Activated naive CD8-positive, alpha-beta T cell treated with anti-CD3 and anti-CD28 coated beads, Interleukin-2, amount 50 U/mL, for 24 hours (primary cell): ENCODE measurements at regions not wholly inside any gene's neighbourhood (a gene's known extent, or its start where the extent isn't known, plus 50 kb on each side); places are given as distances from the start of the nearest gene placed in this dataset.

Experiments
- ATAC-seq: fragments of 150-1000 bp; cut with Tn5 transposase; one replicate; pipeline ENCODE4 v1.10.0; 2021
- DNase-seq: peaks from one replicate; pipeline ENCODE4 v3.0.0; 2021
- H3K27ac Mint-ChIP-seq: one replicate; pipeline ENCODE4 v1.8.0; 2021; ENCODE audit warnings: mild to moderate bottlenecking, mixed read lengths
- H3K27me3 Mint-ChIP-seq: one replicate; pipeline ENCODE4 v1.8.0; 2021; ENCODE audit warnings: mixed read lengths
- H3K36me3 Mint-ChIP-seq: one replicate; pipeline ENCODE4 v1.8.0; 2021; ENCODE audit warnings: low read depth, mixed read lengths
- H3K4me1 Mint-ChIP-seq: one replicate; pipeline ENCODE4 v1.8.0; 2021; ENCODE audit warnings: mixed read lengths
- H3K4me3 Mint-ChIP-seq: one replicate; pipeline ENCODE4 v1.8.0; 2021; ENCODE audit warnings: mild to moderate bottlenecking, moderate library complexity, mixed read lengths
- H3K9me3 Mint-ChIP-seq: one replicate; pipeline ENCODE4 v1.8.0; 2021; ENCODE audit warnings: mixed read lengths

DNA sequence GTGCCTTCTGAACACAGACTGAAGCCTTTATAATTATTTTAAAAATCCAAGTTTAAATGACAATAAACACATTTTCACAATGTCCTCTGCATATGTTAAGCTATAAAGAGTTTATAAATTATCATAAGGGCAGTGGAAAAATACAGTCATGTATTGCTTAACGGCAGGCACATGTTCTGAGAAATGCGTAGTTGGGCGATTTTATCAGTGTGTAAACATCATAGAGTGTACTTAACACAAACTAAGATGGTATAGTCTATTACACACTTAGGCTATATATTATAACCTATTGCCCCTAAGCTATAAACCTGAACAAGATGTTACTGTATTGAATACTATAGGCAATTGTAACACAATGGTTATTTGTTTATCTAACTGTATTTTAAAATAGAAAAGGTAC is 254.7 kb downstream of the GABRG1 start:
- peaks cover 12% of the 10 kb centered on the region for H3K9me3 Mint-ChIP-seq
- H3K4me1 Mint-ChIP-seq: no peaks in the 10 kb centered on the region
- no peak overlapping the region for H3K27ac Mint-ChIP-seq
- ATAC-seq (no peak), DNase-seq (no peak)
- H3K36me3 Mint-ChIP-seq: no peaks in the 10 kb centered on the region
- H3K27me3 Mint-ChIP-seq: no peaks in the 10 kb centered on the region
- no peak overlapping the region for H3K4me3 Mint-ChIP-seq

DNA sequence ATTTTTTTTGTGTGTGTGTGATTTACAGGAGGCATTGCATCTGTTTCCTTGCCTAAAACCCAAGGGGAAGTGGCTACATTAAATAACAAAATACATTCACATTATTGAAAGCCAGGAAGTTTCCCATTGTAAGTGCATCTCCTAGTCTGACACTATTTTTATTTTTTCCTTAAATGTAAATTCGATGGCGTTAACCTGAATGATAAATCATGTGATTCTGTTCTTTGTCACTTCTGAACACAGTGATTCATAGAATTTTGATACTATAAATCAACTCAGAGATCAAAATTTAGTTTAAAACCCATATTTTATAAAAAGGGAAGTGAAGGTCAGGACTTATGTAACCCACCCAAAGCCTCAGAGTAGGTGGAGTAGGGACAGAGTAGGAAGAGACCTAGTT is 258.1 kb downstream of the GABRG1 start:
- DNase-seq: no peak
- H3K27me3 Mint-ChIP-seq: no peaks in the 10 kb centered on the region
- no peak overlapping the region for H3K27ac Mint-ChIP-seq
- no peak overlapping the region for H3K4me3 Mint-ChIP-seq
- no peaks in the 10 kb centered on the region for H3K4me1 Mint-ChIP-seq
- ATAC-seq: no peak
- H3K9me3 Mint-ChIP-seq: peaks cover 19% of the 10 kb centered on the region
- H3K36me3 Mint-ChIP-seq: no peaks in the 10 kb centered on the region

DNA sequence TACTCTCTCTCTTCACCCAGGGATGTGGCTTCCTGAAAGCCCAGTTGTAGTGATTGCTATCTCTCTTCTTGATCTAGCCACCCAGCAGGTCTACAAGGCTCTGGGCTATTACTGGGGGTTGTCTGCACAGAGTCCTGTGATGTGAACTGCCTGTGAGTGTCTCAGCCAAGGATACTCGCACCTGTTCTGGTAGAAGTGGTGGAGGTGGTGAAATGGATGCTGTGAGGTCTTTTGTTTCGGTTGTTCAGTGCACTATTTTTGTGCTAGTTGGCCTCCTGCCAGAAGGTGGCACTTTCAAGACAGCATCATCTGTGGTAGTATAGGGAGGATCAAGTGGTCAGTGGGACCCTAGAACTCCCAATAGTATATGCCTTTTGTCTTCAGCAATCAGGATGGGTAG is 268.0 kb downstream of the GABRG1 start:
- H3K27ac Mint-ChIP-seq: no peak overlapping the region
- no peaks in the 10 kb centered on the region for H3K36me3 Mint-ChIP-seq
- H3K4me1 Mint-ChIP-seq: no peaks in the 10 kb centered on the region
- DNase-seq (no peak), ATAC-seq (no peak)
- H3K4me3 Mint-ChIP-seq: no peak overlapping the region
- no peaks in the 10 kb centered on the region for H3K27me3 Mint-ChIP-seq
- H3K9me3 Mint-ChIP-seq: peaks cover 16% of the 10 kb centered on the region

DNA sequence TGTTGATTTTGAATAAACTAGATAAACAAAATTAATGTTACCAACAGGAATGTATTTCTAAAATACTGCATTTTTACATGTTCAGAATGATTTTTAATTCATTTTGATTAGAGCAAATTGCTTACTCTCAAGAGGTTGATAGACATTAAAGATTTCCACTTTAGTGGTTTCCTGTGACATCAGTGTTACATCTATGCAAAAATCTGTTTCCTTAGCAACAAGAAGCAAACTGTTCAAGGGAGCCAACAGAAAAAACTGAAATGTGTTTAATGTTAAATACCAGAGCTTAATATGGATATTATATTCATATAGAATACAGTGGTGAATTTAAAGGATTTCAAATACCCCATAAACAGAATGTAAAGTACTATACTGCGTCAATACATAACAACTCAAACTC is 277.8 kb downstream of the GABRG1 start:
- Mint-ChIP-seq H3K4me1 (no peaks in the 10 kb centered on the region), H3K9me3 (peaks cover 4% of the 10 kb centered on the region), H3K4me3 (no peak overlapping the region), H3K36me3 (no peaks in the 10 kb centered on the region), H3K27me3 (no peaks in the 10 kb centered on the region), H3K27ac (no peak overlapping the region)
- ATAC-seq (no peak), DNase-seq (no peak)

DNA sequence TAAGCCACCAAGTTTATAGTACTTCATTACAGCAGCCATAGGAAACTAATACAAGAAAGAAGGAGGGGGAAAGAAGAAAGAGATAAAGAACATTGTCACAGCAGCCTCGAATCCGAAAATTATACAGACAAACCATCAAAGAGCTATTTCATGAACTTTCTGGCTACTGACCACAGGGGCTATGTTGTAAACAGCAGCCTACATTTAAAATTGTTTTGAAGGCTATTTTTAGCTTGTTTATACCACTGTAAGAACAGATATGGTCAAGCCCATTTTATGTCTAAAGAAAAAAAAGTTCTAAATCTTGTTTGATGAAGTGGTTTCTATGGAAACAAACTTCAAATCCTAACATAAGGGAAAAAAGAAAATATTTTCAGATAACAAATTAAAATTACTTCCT is 282.1 kb downstream of the GABRG1 start:
- ATAC-seq (no peak), DNase-seq (no peak)
- no peaks in the 10 kb centered on the region for H3K9me3 Mint-ChIP-seq
- no peak overlapping the region for H3K27ac Mint-ChIP-seq
- H3K27me3 Mint-ChIP-seq: no peaks in the 10 kb centered on the region
- no peaks in the 10 kb centered on the region for H3K4me1 Mint-ChIP-seq
- no peaks in the 10 kb centered on the region for H3K36me3 Mint-ChIP-seq
- H3K4me3 Mint-ChIP-seq: no peak overlapping the region

DNA sequence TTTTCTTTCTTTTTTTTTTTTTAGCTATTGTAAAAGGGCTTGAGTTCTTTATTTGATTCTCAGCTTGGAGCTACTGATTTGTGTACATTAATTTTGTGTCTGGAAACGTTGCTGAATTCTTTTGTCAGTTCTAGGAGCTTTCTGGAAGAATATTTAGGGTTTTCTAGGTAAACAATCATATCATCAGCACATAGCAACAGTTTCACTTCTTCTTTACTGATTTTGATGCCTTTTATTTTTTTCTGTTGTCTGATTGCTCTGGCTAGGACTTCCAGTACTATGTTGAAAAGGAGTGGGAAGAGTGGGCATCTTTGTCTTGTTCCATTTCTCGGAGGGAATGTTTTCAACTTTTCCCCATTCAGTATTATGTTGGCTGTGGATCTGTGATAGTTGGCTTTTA is 292.2 kb downstream of the GABRG1 start:
- Mint-ChIP-seq H3K4me1 (no peaks in the 10 kb centered on the region), H3K27ac (no peak overlapping the region), H3K27me3 (no peaks in the 10 kb centered on the region), H3K9me3 (peaks cover 22% of the 10 kb centered on the region), H3K4me3 (no peak overlapping the region), H3K36me3 (no peaks in the 10 kb centered on the region)
- DNase-seq: no peak
- ATAC-seq: no peak

DNA sequence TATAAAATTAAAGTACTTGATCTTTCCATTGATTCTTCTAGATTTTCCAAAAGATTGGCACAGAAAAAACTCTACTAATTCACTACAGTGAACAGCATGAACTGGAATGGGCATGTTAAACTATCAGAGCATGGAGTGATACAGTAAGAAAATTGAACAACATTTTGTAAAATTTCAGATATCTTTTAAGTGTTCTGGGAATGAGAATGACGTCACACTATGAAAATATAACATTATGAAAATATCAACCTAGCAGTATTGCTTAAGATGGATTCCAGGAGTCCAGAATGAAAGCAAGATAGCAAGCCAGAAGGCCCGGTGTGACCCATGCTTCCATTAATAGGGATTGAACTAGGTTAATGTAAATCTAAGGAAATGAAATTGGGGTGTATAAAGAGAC is 319.9 kb downstream of the GABRG1 start:
- ATAC-seq (no peak), DNase-seq (no peak)
- Mint-ChIP-seq H3K27ac (no peak overlapping the region), H3K4me1 (no peaks in the 10 kb centered on the region), H3K36me3 (no peaks in the 10 kb centered on the region), H3K4me3 (no peak overlapping the region), H3K9me3 (no peaks in the 10 kb centered on the region), H3K27me3 (no peaks in the 10 kb centered on the region)

DNA sequence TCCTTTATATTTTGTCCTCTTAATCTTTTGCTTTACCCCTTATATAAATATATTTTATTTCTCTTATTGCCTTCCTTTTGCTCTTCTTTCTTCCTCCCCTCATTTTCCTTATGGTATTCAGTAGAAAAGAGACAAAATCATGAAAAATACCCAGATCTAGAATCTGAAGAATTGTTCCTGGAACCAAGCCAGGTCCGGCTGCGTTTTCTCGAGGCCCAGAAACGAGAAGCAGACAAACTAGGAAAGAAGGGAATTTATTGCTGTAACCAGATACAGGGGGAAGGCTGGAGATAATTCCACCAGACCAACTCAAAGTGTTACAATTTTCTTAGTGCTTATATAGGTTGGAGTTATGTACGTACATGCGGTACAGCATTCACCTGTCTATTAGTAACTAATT is 328.7 kb downstream of the GABRG1 start:
- H3K36me3 Mint-ChIP-seq: no peaks in the 10 kb centered on the region

DNA sequence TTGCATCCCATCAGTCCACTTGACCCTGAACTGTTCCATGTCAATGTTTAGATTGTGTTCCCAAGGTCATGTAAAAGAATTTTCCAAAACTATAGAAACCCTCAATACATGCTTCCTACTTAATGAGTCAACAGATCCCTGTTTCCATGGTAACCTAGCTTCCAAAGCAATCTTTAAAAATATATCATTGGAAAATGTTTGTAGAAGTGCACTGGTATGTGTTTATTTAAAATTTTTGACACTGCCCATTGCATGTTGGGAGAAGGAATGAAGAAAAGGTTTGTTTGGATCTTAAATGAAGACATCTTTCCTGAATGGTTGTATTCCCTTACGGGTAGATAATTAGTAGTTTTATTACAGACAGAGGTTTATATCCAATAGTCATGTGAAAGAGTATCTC is 345.3 kb downstream of the GABRG1 start:
- no peaks in the 10 kb centered on the region for H3K4me1 Mint-ChIP-seq
- no peak overlapping the region for H3K4me3 Mint-ChIP-seq
- no peaks in the 10 kb centered on the region for H3K36me3 Mint-ChIP-seq
- H3K27ac Mint-ChIP-seq: no peak overlapping the region
- H3K27me3 Mint-ChIP-seq: no peaks in the 10 kb centered on the region
- H3K9me3 Mint-ChIP-seq: peaks cover 12% of the 10 kb centered on the region
- ATAC-seq (no peak), DNase-seq (no peak)

More for the DNA sequence above, 328.7 kb downstream of the GABRG1 start:
- ATAC-seq: no peak
- Mint-ChIP-seq H3K4me3 (no peak overlapping the region), H3K9me3 (peaks cover 9% of the 10 kb centered on the region), H3K27me3 (no peaks in the 10 kb centered on the region), H3K27ac (no peak overlapping the region), H3K4me1 (no peaks in the 10 kb centered on the region)
- DNase-seq: no peak

DNA sequence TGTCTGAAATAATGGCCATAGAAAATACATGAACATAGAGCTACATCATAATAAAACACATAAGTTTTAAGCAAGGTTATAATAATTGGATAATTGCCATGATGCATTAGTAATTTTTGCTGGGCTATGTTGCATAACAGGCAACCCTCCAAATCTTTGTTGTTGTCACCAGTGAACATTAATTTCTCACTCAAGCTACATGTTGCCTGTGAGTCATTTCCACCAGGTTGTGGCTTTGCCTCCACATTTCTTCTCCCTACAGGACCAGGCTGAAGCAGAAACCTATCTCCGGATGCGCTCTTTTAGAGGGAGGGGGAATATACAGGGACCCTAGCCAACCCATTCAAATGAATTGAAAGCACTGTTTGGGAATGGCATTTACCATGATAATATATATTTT is 347.7 kb downstream of the GABRG1 start:
- H3K27ac Mint-ChIP-seq: no peak overlapping the region
- no peak overlapping the region for H3K4me3 Mint-ChIP-seq
- ATAC-seq: no peak
- H3K9me3 Mint-ChIP-seq: peaks cover 12% of the 10 kb centered on the region
- no peaks in the 10 kb centered on the region for H3K36me3 Mint-ChIP-seq
- no peak for DNase-seq
- H3K4me1 Mint-ChIP-seq: no peaks in the 10 kb centered on the region
- H3K27me3 Mint-ChIP-seq: no peaks in the 10 kb centered on the region

DNA sequence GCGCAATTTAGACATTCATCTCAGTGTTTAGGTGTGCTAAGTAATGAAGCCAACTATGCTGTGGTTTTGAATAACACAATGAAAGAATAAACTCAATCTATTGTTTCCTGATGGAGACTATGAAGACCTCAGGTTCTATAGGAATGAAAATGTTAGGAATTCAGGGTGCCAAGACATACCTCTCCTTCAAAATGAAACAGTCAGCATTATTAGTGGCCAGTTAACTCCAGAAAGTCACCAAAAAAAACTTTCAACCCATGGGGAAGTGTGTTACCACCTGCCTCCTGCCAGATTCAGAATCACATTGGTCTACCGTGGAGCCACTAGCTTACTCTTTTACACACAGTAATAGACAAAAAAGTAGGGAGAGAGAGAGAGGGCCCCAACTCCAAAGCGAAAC is 352.9 kb downstream of the GABRG1 start:
- Mint-ChIP-seq H3K36me3 (no peaks in the 10 kb centered on the region), H3K27ac (no peak overlapping the region), H3K9me3 (peaks cover 12% of the 10 kb centered on the region), H3K4me3 (no peak overlapping the region), H3K27me3 (no peaks in the 10 kb centered on the region), H3K4me1 (no peaks in the 10 kb centered on the region)
- DNase-seq: no peak
- ATAC-seq: no peak

DNA sequence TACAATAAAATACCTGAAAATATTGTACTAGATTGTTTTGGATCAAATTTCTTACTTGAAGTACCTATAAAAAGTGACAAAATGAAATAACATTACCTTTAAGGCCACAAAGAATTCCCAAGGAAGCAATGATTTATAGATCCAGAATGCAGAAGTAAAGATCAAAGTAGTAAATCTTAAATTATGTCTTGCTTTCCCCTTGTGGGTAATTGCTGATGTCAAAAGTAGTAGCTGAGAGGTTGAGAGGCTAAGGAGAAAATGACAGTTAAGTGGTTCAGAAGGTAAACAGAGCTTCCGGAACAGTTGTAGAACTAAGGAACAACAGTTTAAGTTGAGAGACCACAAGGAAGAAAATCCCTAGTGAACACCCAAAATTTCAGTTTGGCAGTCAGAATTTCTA is 358.3 kb downstream of the GABRG1 start:
- Mint-ChIP-seq H3K9me3 (peaks cover 21% of the 10 kb centered on the region), H3K27ac (no peak overlapping the region), H3K4me1 (no peaks in the 10 kb centered on the region), H3K4me3 (no peak overlapping the region), H3K27me3 (no peaks in the 10 kb centered on the region), H3K36me3 (no peaks in the 10 kb centered on the region)
- ATAC-seq (no peak), DNase-seq (no peak)

DNA sequence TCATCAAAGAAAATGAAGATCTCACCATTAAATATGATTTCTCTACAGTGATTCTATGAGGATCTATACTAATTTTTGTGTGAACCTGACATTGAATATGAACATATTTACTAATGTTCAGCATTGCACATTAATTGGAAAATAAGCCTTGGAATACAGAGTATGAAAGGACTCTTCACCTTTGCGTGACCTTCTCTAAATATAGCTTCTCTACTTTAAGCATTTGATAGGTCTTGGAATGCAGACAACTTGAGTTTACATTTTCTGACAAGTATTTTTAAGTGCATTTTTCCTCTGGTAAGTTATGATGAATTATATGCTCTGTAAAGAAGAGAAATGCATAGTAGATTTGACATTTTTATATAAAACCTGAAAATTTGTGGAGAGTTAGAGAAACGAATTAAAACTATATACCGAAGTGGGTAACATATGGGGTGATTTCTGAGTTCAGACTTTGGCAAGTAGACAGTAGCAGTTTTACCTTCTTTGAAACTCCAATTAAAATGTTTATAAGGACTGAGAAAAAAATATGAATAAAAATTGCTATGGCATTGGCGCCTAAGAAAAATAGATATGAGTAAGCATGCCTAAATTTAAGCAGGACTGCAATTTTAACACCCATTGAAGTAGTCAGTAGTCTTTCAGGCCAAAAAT is 371.9 kb downstream of the GABRG1 start:
- Mint-ChIP-seq H3K27me3 (no peaks in the 10 kb centered on the region), H3K36me3 (no peaks in the 10 kb centered on the region), H3K4me1 (no peaks in the 10 kb centered on the region), H3K4me3 (no peak overlapping the region), H3K9me3 (peaks cover 3% of the 10 kb centered on the region), H3K27ac (no peak overlapping the region)
- ATAC-seq (no peak), DNase-seq (no peak)

DNA sequence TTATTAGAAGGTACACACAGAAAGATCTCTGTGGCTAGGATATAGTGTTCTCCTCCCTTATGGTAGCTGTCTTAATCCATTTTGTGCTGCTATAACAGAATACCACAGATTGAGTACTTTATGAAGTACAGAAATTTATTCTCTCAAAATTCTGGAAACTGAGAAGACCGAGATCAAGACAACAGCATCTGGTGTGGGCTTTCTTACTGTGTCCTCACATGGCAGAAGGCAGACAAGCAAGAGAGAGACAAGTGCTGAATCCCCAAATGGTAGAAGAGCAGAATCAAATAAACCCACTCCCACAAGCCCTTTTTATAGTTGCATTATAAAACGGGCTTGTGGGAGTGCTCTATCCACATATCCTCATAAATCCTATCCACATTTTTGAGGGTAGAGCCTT is 373.1 kb downstream of the GABRG1 start:
- ATAC-seq: no peak
- no peaks in the 10 kb centered on the region for H3K36me3 Mint-ChIP-seq
- H3K27ac Mint-ChIP-seq: no peak overlapping the region
- no peak for DNase-seq
- no peaks in the 10 kb centered on the region for H3K4me1 Mint-ChIP-seq
- peaks cover 3% of the 10 kb centered on the region for H3K9me3 Mint-ChIP-seq
- H3K27me3 Mint-ChIP-seq: no peaks in the 10 kb centered on the region
- no peak overlapping the region for H3K4me3 Mint-ChIP-seq

DNA sequence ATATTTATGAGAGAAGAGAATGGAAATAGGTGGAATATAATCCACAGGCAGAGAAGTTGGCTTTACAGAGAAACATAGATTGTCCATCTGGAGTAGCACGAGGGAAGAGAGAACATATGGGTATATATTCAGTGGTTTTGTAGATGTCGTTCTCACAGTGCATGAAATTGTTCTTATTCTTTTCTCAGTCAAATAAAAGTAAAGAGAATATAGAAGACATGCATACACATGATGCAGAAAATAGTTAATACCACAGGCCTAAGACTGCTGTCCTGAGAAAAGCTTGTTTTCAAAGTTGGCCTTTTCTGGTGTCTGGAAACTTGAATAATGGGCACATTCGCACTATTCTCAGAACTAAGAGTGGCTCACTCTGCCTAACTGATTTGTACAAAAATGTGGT is 378.1 kb downstream of the GABRG1 start:
- H3K9me3 Mint-ChIP-seq: peaks cover 13% of the 10 kb centered on the region
- DNase-seq (no peak), ATAC-seq (no peak)
- no peaks in the 10 kb centered on the region for H3K4me1 Mint-ChIP-seq
- no peak overlapping the region for H3K27ac Mint-ChIP-seq
- H3K27me3 Mint-ChIP-seq: no peaks in the 10 kb centered on the region
- H3K4me3 Mint-ChIP-seq: no peak overlapping the region
- no peaks in the 10 kb centered on the region for H3K36me3 Mint-ChIP-seq

DNA sequence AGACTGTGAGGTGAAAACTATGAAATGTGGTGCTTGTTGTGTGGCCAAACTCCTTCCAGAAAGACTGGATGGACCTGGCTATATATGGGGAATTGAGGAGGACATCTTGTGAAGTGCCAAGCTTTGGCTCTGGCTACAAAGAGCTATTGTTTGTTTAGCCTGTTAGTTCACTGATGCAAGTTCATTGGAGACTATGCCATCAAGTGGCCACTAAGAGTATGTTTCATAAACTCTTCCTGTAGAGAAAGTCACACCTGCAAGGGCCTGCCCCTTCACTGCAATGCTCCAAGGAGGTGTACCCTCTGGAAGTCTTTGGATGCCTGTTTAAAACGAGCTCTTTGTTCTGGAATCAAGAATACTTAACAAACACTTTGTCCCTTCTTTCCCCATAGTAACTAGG is 382.0 kb downstream of the GABRG1 start:
- Mint-ChIP-seq H3K4me1 (no peaks in the 10 kb centered on the region), H3K36me3 (no peaks in the 10 kb centered on the region), H3K4me3 (no peak overlapping the region), H3K27ac (no peak overlapping the region), H3K27me3 (no peaks in the 10 kb centered on the region), H3K9me3 (peaks cover 16% of the 10 kb centered on the region)
- DNase-seq (no peak), ATAC-seq (no peak)
